ENCODE measurements at regions not wholly inside any gene's neighbourhood (a gene's known extent, or its start where the extent isn't known, plus 50 kb on each side); places are given as distances from the start of the nearest gene placed in this dataset.

- no peak for DNase-seq
These were observed 390.4 kb upstream of the ADGRL4 start for GRCh38 chr1:79396901-79397300.

GRCh38 chr1:79388694-79389361 lies 382.3 kb upstream of the ADGRL4 start:
- DNase-seq, result no peak

- no peak for DNase-seq
These were observed 380.2 kb upstream of the ADGRL4 start for GRCh38 chr1:79386730-79387129.

GRCh38 chr1:79380078-79380477 lies 373.5 kb upstream of the ADGRL4 start:
- DNase-seq, result no peak

GRCh38 chr1:79376106-79376505 lies 369.6 kb upstream of the ADGRL4 start:
- DNase-seq, result no peak

- no peak for DNase-seq
These were observed 368.8 kb upstream of the ADGRL4 start for GRCh38 chr1:79375352-79375751.

GRCh38 chr1:79374397-79374796 lies 367.9 kb upstream of the ADGRL4 start:
- DNase-seq, result no peak

GRCh38 chr1:79373481-79374125 lies 367.1 kb upstream of the ADGRL4 start:
- no peak for DNase-seq

- DNase-seq, result no peak
These were observed 365.3 kb upstream of the ADGRL4 start for GRCh38 chr1:79371802-79372201.

GRCh38 chr1:79369091-79369490 lies 362.6 kb upstream of the ADGRL4 start:
- no peak for DNase-seq

- DNase-seq, result no peak
These were observed 358.4 kb upstream of the ADGRL4 start for GRCh38 chr1:79364896-79365295.

- DNase-seq, result no peak
These were observed 356.9 kb upstream of the ADGRL4 start for GRCh38 chr1:79363430-79363829.

GRCh38 chr1:79362470-79362869 lies 355.9 kb upstream of the ADGRL4 start:
- DNase-seq, result no peak

GRCh38 chr1:79355090-79355489 lies 348.6 kb upstream of the ADGRL4 start:
- no peak for DNase-seq

- no peak for DNase-seq
These were observed 346.7 kb upstream of the ADGRL4 start for GRCh38 chr1:79353224-79353623.

- no peak for DNase-seq
These were observed 320.3 kb upstream of the ADGRL4 start for GRCh38 chr1:79326875-79327274.

GRCh38 chr1:79325705-79326104 lies 319.2 kb upstream of the ADGRL4 start:
- DNase-seq, result no peak

- DNase-seq, result no peak
These were observed 318.6 kb upstream of the ADGRL4 start for GRCh38 chr1:79325126-79325525.

- no peak for DNase-seq
These were observed 316.9 kb upstream of the ADGRL4 start for GRCh38 chr1:79323239-79324025.

GRCh38 chr1:79322511-79323027 lies 316.0 kb upstream of the ADGRL4 start:
- DNase-seq, result no peak

GRCh38 chr1:79312438-79312837 lies 305.9 kb upstream of the ADGRL4 start:
- DNase-seq, result no peak

- no peak for DNase-seq
These were observed 304.1 kb upstream of the ADGRL4 start for GRCh38 chr1:79310609-79311008.

GRCh38 chr1:79304131-79304530 lies 297.6 kb upstream of the ADGRL4 start:
- no peak for DNase-seq

- no peak for DNase-seq
These were observed 296.5 kb upstream of the ADGRL4 start for GRCh38 chr1:79303040-79303439.
